Ovary (tissue), 7 donors: ENCODE measurements at regions not wholly inside any gene's neighbourhood (a gene's known extent, or its start where the extent isn't known, plus 50 kb on each side); places are given as distances from the start of the nearest gene placed in this dataset.

Experiments
- DNase-seq, 5 donors: peaks; one replicate each; pipeline ENCODE4 v3.0.0-alpha.2; 2019 to 2020
- H3K27ac ChIP-seq, 2 donors: fragments of 200-600 bp; one replicate each; pipeline versions ENCODE4 v1.5.1 to v1.8.0; 2019 to 2022
- H3K27me3 ChIP-seq: fragments of 200-600 bp; one replicate; pipeline ENCODE4 v1.8.0; 2022
- H3K36me3 ChIP-seq: fragments of 200-600 bp; sonication (generic); one replicate; pipeline ENCODE4 v1.5.1; 2019
- H3K4me1 ChIP-seq: one replicate; pipeline ENCODE4 v1.8.1; 2013; ENCODE audit warnings: mild to moderate bottlenecking, moderate library complexity; ENCODE audit not compliant: insufficient read depth
- H3K4me3 ChIP-seq: fragments of 200-600 bp; sonication (generic); one replicate; pipeline ENCODE4 v1.5.1; 2017
- H3K9me3 ChIP-seq, 2 donors: fragments of 200-600 bp in 1 of 2; sonication (generic) in 1 of 2; one replicate each; pipeline versions ENCODE4 v1.5.1 to v1.8.1; 2013 to 2019; ENCODE audit warnings: mild to moderate bottlenecking in 1 of 2, moderate library complexity in 1 of 2
- CTCF ChIP-seq, 3 donors: fragments of 450-650 bp in 2 of 3; fragments of 200-600 bp in 1 of 3; IDR thresholded peaks; one replicate each; pipeline versions ENCODE4 v1.5.1 to v1.8.0; 2016 to 2022; ENCODE audit warnings: antibody characterized with exemption in 3 of 3, mild to moderate bottlenecking in 1 of 3
- EP300 ChIP-seq: sonication (generic); formaldehyde crosslinking; IDR thresholded peaks from one replicate; pipeline ENCODE4 v1.6.1; 2017; ENCODE audit warnings: antibody characterized with exemption
- POLR2A ChIP-seq: fragments of 450-650 bp; IDR thresholded peaks from one replicate; pipeline ENCODE4 v1.6.1; 2017; ENCODE audit warnings: antibody characterized with exemption, mild to moderate bottlenecking, moderate library complexity
- WGBS, 3 donors: extraction: QIAGEN DNeasy Blood & Tissue Kit in 1 of 3; methylation state at CpG; one replicate each; pipeline versions ENCODE4 v1.1.5 to v1.1.7; 2013 to 2017; 5-methylcytosine and 5-hydroxymethylcytosine counted together
- intact Hi-C, 4 donors: fragments of 100-400 bp; cut with DNase I; formaldehyde crosslinking; loops; one replicate each; pipeline versions ENCODE4 v1.11.0 to v1.15.1; 2022 to 2023
- donor health status: DM: no; HTN: no; CAD: no; lungs with moderate emphysema.
- donor health status: DM: no; HTN: no; CAD: no.
- donor health status: Bipolar disorder and iron deficiency.
- donor health status: DM: no; HTN: no; CAD: no.
- donor health status: DM: yes; HTN: yes; CAD: no.

- intact Hi-C loops: no loop called here
- H3K4me1 ChIP-seq: no peaks in the 10 kb centered on the region
- TF ChIP-seq EP300: no peak
- 87 to 96% (median 92%) methylated on average over 3 of the region's 3 CpGs for WGBS, 3 donors
- H3K36me3 ChIP-seq: no peaks in the 10 kb centered on the region
- no peak for DNase-seq
- H3K27me3 ChIP-seq: no peaks in the 10 kb centered on the region
- no peaks in the 10 kb centered on the region for H3K9me3 ChIP-seq
- H3K27ac ChIP-seq: no peak overlapping the region
- H3K4me3 ChIP-seq: no peak overlapping the region
Measured at GRCh38 chr1:190583862-190584261, 106.2 kb upstream of the BRINP3 start.

GRCh38 chr1:190588424-190588823 is 110.8 kb upstream of the BRINP3 start:
- no peaks in the 10 kb centered on the region for H3K36me3 ChIP-seq
- 76 to 93% (median 90%) methylated on average over 1 of the region's 1 CpG for WGBS, 3 donors
- no peaks in the 10 kb centered on the region for H3K9me3 ChIP-seq
- H3K4me3 ChIP-seq: no peak overlapping the region
- TF ChIP-seq CTCF (IDR thresholded peaks at IDR 0.05) (no peak), EP300 (no peak), POLR2A (no peak)
- H3K27ac ChIP-seq: no peak overlapping the region
- intact Hi-C loops: no loop called here
- no peaks in the 10 kb centered on the region for H3K4me1 ChIP-seq
- H3K27me3 ChIP-seq: no peaks in the 10 kb centered on the region
- no peak for DNase-seq

DNA sequence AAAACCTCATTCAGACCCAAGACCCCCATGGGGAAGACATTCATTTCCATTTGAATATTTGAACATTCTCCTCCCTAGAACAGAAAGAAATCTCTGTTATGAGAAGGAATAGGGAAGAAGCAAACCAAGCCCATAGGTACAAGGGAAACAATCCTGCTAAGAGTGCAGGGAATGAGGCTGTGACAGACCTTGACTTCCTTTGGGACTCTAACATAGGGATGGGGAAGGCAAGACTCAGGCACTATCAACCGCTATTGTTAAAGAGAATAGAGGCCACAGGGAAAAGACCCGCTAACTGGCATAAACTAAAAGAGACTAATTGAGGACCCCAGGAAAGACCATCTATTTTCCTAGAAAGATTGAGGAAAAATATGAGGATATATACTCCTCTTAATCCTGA is 117.8 kb upstream of the BRINP3 start:
- no peak overlapping the region for H3K4me3 ChIP-seq
- H3K27ac ChIP-seq: no peak overlapping the region
- no peaks in the 10 kb centered on the region for H3K4me1 ChIP-seq
- no peaks in the 10 kb centered on the region for H3K36me3 ChIP-seq
- intact Hi-C loops: no loop called here
- H3K9me3 ChIP-seq: no peaks in the 10 kb centered on the region
- DNase-seq: no peak
- TF ChIP-seq POLR2A: no peak
- TF ChIP-seq CTCF (IDR thresholded peaks at IDR 0.05): no peak
- no peak for TF ChIP-seq EP300
- 84 to 85% (median 84%) methylated on average over 2 of the region's 2 CpGs for WGBS, 3 donors
- H3K27me3 ChIP-seq: no peaks in the 10 kb centered on the region

DNA sequence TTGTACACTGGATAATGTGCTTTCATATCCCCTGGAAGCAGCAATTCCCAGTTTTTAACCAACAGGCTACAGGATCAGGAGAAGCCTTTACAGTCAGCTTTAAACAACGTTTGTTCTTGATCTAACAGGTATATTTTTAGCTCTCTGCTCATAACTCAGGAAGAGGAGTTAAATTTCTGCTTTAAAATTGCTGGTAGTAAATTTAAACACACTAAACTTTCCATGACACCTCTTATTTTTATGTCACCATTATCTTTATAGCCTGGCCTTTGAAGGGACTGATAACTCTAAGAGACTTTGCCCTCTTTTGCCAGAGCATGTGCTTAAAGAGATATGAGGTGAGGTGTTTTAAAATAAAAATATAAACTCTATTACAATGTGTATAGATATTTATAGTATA is 119.6 kb upstream of the BRINP3 start:
- intact Hi-C loops: no loop called here

GRCh38 chr1:190599670-190600069 is 122.0 kb upstream of the BRINP3 start:
- TF ChIP-seq EP300: no peak
- no peak for TF ChIP-seq CTCF (IDR thresholded peaks at IDR 0.05)
- no peak for TF ChIP-seq POLR2A
- H3K9me3 ChIP-seq: no peaks in the 10 kb centered on the region
- H3K27me3 ChIP-seq: no peaks in the 10 kb centered on the region
- no peaks in the 10 kb centered on the region for H3K36me3 ChIP-seq
- intact Hi-C loops: no loop called here
- H3K27ac ChIP-seq: no peak overlapping the region
- DNase-seq: no peak
- no peak overlapping the region for H3K4me3 ChIP-seq
- H3K4me1 ChIP-seq: no peaks in the 10 kb centered on the region

More for the DNA sequence above, 119.6 kb upstream of the BRINP3 start:
- DNase-seq: no peak
- H3K27ac ChIP-seq: no peak overlapping the region
- H3K9me3 ChIP-seq: no peaks in the 10 kb centered on the region
- no peak overlapping the region for H3K4me3 ChIP-seq
- no peaks in the 10 kb centered on the region for H3K36me3 ChIP-seq
- 8 to 13% (median 8%) methylated on average over 1 of the region's 1 CpG for WGBS, 3 donors
- H3K4me1 ChIP-seq: no peaks in the 10 kb centered on the region
- H3K27me3 ChIP-seq: no peaks in the 10 kb centered on the region
- no peak for TF ChIP-seq POLR2A
- TF ChIP-seq CTCF (IDR thresholded peaks at IDR 0.05): no peak
- no peak for TF ChIP-seq EP300
